Lower lobe of right lung (tissue), 2 donors: ENCODE measurements at regions not wholly inside any gene's neighbourhood (a gene's known extent, or its start where the extent isn't known, plus 50 kb on each side); places are given as distances from the start of the nearest gene placed in this dataset.
"Not testable (repeated sequence)": the region's sequence is repeated elsewhere in the genome, so short reads cannot be mapped to it uniquely, and the experiment has no call there.

Experiments
- ATAC-seq, 2 donors: fragments of 200-7000 bp; cut with Tn5 transposase; one replicate each; pipeline ENCODE4 v1.9.1; 2020 to 2022; ENCODE audit warnings: mild to moderate bottlenecking in 2 of 2, moderate library complexity in 2 of 2
- DNase-seq: peaks from one replicate; pipeline ENCODE4 v3.0.0-alpha.2; 2020
- H3K27ac ChIP-seq: fragments of 200-600 bp; one replicate; pipeline ENCODE4 v1.8.0; 2022
- H3K27me3 ChIP-seq: fragments of 200-600 bp; one replicate; pipeline ENCODE4 v1.8.0; 2022; ENCODE audit warnings: low read depth
- H3K36me3 ChIP-seq: fragments of 200-600 bp; one replicate; pipeline ENCODE4 v1.8.0; 2022; ENCODE audit warnings: mild to moderate bottlenecking
- H3K4me1 ChIP-seq: fragments of 200-600 bp; one replicate; pipeline ENCODE4 v1.8.0; 2022
- H3K4me3 ChIP-seq: fragments of 200-600 bp; one replicate; pipeline ENCODE4 v1.8.0; 2022; ENCODE audit warnings: mild to moderate bottlenecking
- H3K9me3 ChIP-seq: fragments of 200-600 bp; one replicate; pipeline ENCODE4 v1.8.0; 2022
- CTCF ChIP-seq: fragments of 200-600 bp; IDR thresholded peaks from one replicate; pipeline ENCODE4 v1.8.0; 2022; ENCODE audit warnings: antibody characterized with exemption, mild to moderate bottlenecking
- intact Hi-C: fragments of 100-400 bp; cut with DNase I; formaldehyde crosslinking; loops from one replicate; pipeline ENCODE4 v1.11.0; 2022
- donor health status: DM: no; HTN: yes; CAD: no; lungs with severe emphysema.

GRCh38 chr3:110504901-110505300 is 566.7 kb upstream of the NECTIN3 start:
- intact Hi-C loops: no loop called here

GRCh38 chr3:110506890-110507289 is 564.7 kb upstream of the NECTIN3 start:
- ATAC-seq: no peak
- no peak for DNase-seq

More at GRCh38 chr3:110504901-110505300, 566.7 kb upstream of the NECTIN3 start:
- TF ChIP-seq CTCF: no peak
- H3K4me3 ChIP-seq: no peak overlapping the region
- no peak for DNase-seq
- peaks cover 7% of the 10 kb centered on the region for H3K9me3 ChIP-seq
- no peak for ATAC-seq
- H3K36me3 ChIP-seq: no peaks in the 10 kb centered on the region
- no peaks in the 10 kb centered on the region for H3K4me1 ChIP-seq
- no peaks in the 10 kb centered on the region for H3K27me3 ChIP-seq
- H3K27ac ChIP-seq: no peak overlapping the region

GRCh38 chr3:110507570-110507969 is 564.0 kb upstream of the NECTIN3 start:
- ATAC-seq, H3K27me3 ChIP-seq, DNase-seq, H3K4me3 ChIP-seq, H3K36me3 ChIP-seq, H3K9me3 ChIP-seq, H3K4me1 ChIP-seq, H3K27ac ChIP-seq, intact Hi-C loops: not testable (repeated sequence)

More at GRCh38 chr3:110506890-110507289, 564.7 kb upstream of the NECTIN3 start:
- H3K27ac ChIP-seq: no peak overlapping the region
- H3K36me3 ChIP-seq: no peaks in the 10 kb centered on the region
- H3K27me3 ChIP-seq: no peaks in the 10 kb centered on the region
- no peaks in the 10 kb centered on the region for H3K4me1 ChIP-seq
- no peak for TF ChIP-seq CTCF
- peaks cover 7% of the 10 kb centered on the region for H3K9me3 ChIP-seq
- no peak overlapping the region for H3K4me3 ChIP-seq
- intact Hi-C loops: no loop called here

GRCh38 chr3:110512961-110513360 is 558.7 kb upstream of the NECTIN3 start:
- no peak overlapping the region for H3K4me3 ChIP-seq

GRCh38 chr3:110518031-110518430 is 553.6 kb upstream of the NECTIN3 start:
- Histone ChIP-seq H3K9me3 (no peaks in the 10 kb centered on the region), H3K4me3 (no peak overlapping the region), H3K36me3 (no peaks in the 10 kb centered on the region), H3K27me3 (no peaks in the 10 kb centered on the region), H3K27ac (no peak overlapping the region), H3K4me1 (no peaks in the 10 kb centered on the region)
- ATAC-seq (no peak), DNase-seq (no peak)
- intact Hi-C loops: no loop called here
- TF ChIP-seq CTCF: no peak

More at GRCh38 chr3:110512961-110513360, 558.7 kb upstream of the NECTIN3 start:
- H3K36me3 ChIP-seq: no peaks in the 10 kb centered on the region
- H3K9me3 ChIP-seq: peaks cover 2% of the 10 kb centered on the region
- H3K4me1 ChIP-seq: no peaks in the 10 kb centered on the region
- ATAC-seq (no peak), DNase-seq (no peak)
- no peak overlapping the region for H3K27ac ChIP-seq
- TF ChIP-seq CTCF: no peak
- intact Hi-C loops: no loop called here
- H3K27me3 ChIP-seq: no peaks in the 10 kb centered on the region

GRCh38 chr3:110519071-110519470 is 552.5 kb upstream of the NECTIN3 start:
- DNase-seq (no peak), ATAC-seq (no peak)
- H3K27me3 ChIP-seq: no peaks in the 10 kb centered on the region
- intact Hi-C loops: no loop called here
- no peak overlapping the region for H3K27ac ChIP-seq
- no peak overlapping the region for H3K4me3 ChIP-seq
- no peaks in the 10 kb centered on the region for H3K4me1 ChIP-seq
- no peaks in the 10 kb centered on the region for H3K36me3 ChIP-seq
- H3K9me3 ChIP-seq: no peaks in the 10 kb centered on the region
- no peak for TF ChIP-seq CTCF
